Fibroblast of lung (primary cell): ENCODE measurements at regions not wholly inside any gene's neighbourhood (a gene's known extent, or its start where the extent isn't known, plus 50 kb on each side); places are given as distances from the start of the nearest gene placed in this dataset.

Experiments
- DNase-seq, 2 donors: peaks; one replicate each; pipeline versions ENCODE4 v3.0.0 to v3.0.0-alpha.2; 2010; ENCODE audit warnings: low read depth in 2 of 2
- H2AFZ ChIP-seq: 2 replicates; pipeline ENCODE4 v1.5.1; 2012; ENCODE audit warnings: low read length, control low read depth, inconsistent platforms
- H3K27ac ChIP-seq: 2 replicates; pipeline ENCODE4 v1.5.1; 2011; ENCODE audit warnings: low read length, control low read depth; ENCODE audit not compliant: insufficient read depth
- H3K27me3 ChIP-seq: 2 replicates; pipeline ENCODE4 v1.5.1; 2011; ENCODE audit warnings: mild to moderate bottlenecking, low read length; ENCODE audit not compliant: control insufficient read depth, insufficient read depth
- H3K36me3 ChIP-seq: 2 replicates; pipeline ENCODE4 v1.5.1; 2011; ENCODE audit warnings: low read length; ENCODE audit not compliant: control insufficient read depth, insufficient read depth
- H3K4me1 ChIP-seq: 2 replicates; pipeline ENCODE4 v1.5.1; 2011; ENCODE audit warnings: low read length; ENCODE audit not compliant: control insufficient read depth, insufficient read depth; ENCODE audit errors: extremely low read depth
- H3K4me2 ChIP-seq: 2 replicates; pipeline ENCODE4 v1.5.1; 2011; ENCODE audit warnings: low read length, control low read depth; ENCODE audit not compliant: insufficient read depth; ENCODE audit errors: extremely low read depth
- H3K4me3 ChIP-seq, 4 experiments: fragments of 200-600 bp in 1 of 4; sonication (generic) in 1 of 4; replicated peaks in 1 of 4; 2 replicates each; pipeline ENCODE4 v1.5.1; 2011 to 2016; ENCODE audit warnings: low read length in 4 of 4, low read depth in 3 of 4, mild to moderate bottlenecking in 3 of 4, control low read depth in 2 of 4, inconsistent platforms in 1 of 4, mixed read lengths in 1 of 4; ENCODE audit not compliant: insufficient read depth in 1 of 4; ENCODE audit errors: control extremely low read depth in 1 of 4
- H3K79me2 ChIP-seq: 2 replicates; pipeline ENCODE4 v1.5.1; 2012; ENCODE audit warnings: mild to moderate bottlenecking, low read length, inconsistent platforms; ENCODE audit not compliant: control insufficient read depth, insufficient read depth
- H3K9ac ChIP-seq: 2 replicates; pipeline ENCODE4 v1.5.1; 2011; ENCODE audit warnings: mild to moderate bottlenecking, low read length, control low read depth; ENCODE audit not compliant: insufficient read depth
- H3K9me3 ChIP-seq: 2 replicates; pipeline ENCODE4 v1.5.1; 2012; ENCODE audit warnings: low read depth, low read length; ENCODE audit not compliant: control insufficient read depth, insufficient read depth
- H4K20me1 ChIP-seq: 2 replicates; pipeline ENCODE4 v1.5.1; 2011; ENCODE audit warnings: low read length; ENCODE audit not compliant: control insufficient read depth, insufficient read depth; ENCODE audit errors: extremely low read depth
- EZH2 ChIP-seq: IDR thresholded peaks from 2 replicates; pipeline ENCODE4 v1.5.1; 2012; ENCODE audit warnings: low read length, control low read depth, mild to moderate bottlenecking; ENCODE audit errors: missing control alignments
- TF ChIP-seq, protein P1 (sequence below), 2 donors: IDR thresholded peaks in 1 of 2; conservative IDR thresholded peaks in 1 of 2; 1 replicate in 1 of 2; 2 replicates in 1 of 2; pipeline ENCODE4 v1.5.1; 2011 to 2012; ENCODE audit warnings: low read length in 2 of 2, control low read depth in 1 of 2, inconsistent platforms in 1 of 2, low read depth in 1 of 2, mild to moderate bottlenecking in 1 of 2

DNA sequence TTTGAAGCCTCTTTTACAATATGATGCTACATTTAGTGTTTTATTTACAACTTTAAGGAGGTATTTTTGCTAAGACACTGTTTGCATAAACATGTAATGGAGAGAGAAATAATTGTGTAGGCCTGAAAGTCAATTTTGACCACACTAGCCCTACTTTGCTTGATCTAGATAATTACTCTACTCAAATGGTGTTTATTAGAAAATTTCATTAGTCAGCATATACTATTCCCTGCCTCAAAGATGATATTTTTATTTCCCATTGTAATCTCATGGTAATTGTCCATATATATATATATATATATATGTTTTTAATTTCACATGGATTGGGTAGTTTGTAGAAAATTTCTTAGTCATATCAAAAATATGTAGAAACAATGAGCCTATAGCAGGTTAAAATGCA, 632.2 kb downstream of the SATB2 start:
- Histone ChIP-seq H3K4me3 (no peak overlapping the region), H2AFZ (no peak overlapping the region), H3K27ac (no peak overlapping the region), H3K36me3 (no peaks in the 10 kb centered on the region), H3K9ac (no peak overlapping the region), H4K20me1 (no peaks in the 10 kb centered on the region), H3K4me1 (no peaks in the 10 kb centered on the region), H3K4me2 (no peak overlapping the region), H3K9me3 (no peaks in the 10 kb centered on the region), H3K79me2 (no peaks in the 10 kb centered on the region), H3K27me3 (no peaks in the 10 kb centered on the region)
- DNase-seq, result no peak
- TF ChIP-seq, protein P1, sequence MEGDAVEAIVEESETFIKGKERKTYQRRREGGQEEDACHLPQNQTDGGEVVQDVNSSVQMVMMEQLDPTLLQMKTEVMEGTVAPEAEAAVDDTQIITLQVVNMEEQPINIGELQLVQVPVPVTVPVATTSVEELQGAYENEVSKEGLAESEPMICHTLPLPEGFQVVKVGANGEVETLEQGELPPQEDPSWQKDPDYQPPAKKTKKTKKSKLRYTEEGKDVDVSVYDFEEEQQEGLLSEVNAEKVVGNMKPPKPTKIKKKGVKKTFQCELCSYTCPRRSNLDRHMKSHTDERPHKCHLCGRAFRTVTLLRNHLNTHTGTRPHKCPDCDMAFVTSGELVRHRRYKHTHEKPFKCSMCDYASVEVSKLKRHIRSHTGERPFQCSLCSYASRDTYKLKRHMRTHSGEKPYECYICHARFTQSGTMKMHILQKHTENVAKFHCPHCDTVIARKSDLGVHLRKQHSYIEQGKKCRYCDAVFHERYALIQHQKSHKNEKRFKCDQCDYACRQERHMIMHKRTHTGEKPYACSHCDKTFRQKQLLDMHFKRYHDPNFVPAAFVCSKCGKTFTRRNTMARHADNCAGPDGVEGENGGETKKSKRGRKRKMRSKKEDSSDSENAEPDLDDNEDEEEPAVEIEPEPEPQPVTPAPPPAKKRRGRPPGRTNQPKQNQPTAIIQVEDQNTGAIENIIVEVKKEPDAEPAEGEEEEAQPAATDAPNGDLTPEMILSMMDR (conservative IDR thresholded peaks at IDR 0.05 in 1 of 2, IDR thresholded peaks at IDR 0.05 in 1 of 2; ENCODE audit: low read depth in 1 of 2, low read length in 2 of 2), result no peak
- TF ChIP-seq EZH2, result no peak

DNA sequence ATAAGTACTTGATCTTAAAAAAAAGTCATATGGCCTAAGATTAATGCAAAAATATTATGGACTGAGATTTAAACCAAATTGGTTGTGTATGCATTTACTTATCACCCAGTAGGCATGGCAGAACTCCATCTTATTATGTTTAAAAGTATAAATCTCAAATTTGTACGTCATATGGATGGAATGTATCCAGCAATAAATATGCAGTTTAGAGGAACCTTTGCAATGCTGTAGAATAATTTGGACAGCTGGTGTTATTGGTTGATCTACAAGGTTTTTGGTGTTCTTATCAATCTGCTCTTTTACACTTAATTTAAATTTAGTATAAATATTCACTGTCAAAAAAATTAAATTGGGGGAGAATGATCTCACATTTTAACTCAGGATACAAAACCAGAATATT, 640.2 kb downstream of the SATB2 start:
- Histone ChIP-seq H3K79me2 (no peaks in the 10 kb centered on the region), H2AFZ (no peak overlapping the region), H3K4me1 (no peaks in the 10 kb centered on the region), H3K9me3 (no peaks in the 10 kb centered on the region), H3K4me2 (no peak overlapping the region), H3K27ac (no peak overlapping the region), H3K9ac (no peak overlapping the region), H3K4me3 (no peak overlapping the region), H4K20me1 (no peaks in the 10 kb centered on the region), H3K36me3 (no peaks in the 10 kb centered on the region), H3K27me3 (no peaks in the 10 kb centered on the region)
- no peak for DNase-seq
- no peak for TF ChIP-seq EZH2
- TF ChIP-seq, protein P1 (conservative IDR thresholded peaks at IDR 0.05 in 1 of 2, IDR thresholded peaks at IDR 0.05 in 1 of 2; ENCODE audit: low read depth in 1 of 2, low read length in 2 of 2), result no peak

DNA sequence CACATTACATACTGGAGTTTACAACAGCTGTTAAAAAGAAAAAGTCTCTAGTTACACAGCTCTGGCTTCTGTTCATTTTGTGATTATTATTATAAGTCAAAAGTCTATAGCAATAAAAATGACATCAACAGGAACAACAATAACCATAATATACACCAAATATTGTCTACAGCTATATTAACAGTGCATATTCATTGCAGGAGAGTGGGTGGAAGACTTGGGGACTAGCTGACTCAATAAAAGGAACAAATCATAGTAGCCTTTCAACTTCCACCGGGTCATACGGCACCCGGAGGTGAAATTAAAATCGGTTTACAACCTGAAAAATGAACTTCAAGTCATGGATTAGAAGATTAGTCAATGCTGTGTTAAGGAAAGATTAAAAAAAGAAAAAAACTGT, 642.1 kb downstream of the SATB2 start:
- H3K4me1 ChIP-seq, result no peaks in the 10 kb centered on the region
- H3K9ac ChIP-seq, result no peak overlapping the region

More for the DNA sequence above, 642.1 kb downstream of the SATB2 start:
- TF ChIP-seq, protein P1 (conservative IDR thresholded peaks at IDR 0.05 in 1 of 2, IDR thresholded peaks at IDR 0.05 in 1 of 2; ENCODE audit: low read depth in 1 of 2, low read length in 2 of 2), result no peak
- no peak for TF ChIP-seq EZH2
- Histone ChIP-seq H3K4me3 (no peak overlapping the region), H3K4me2 (no peak overlapping the region), H3K27me3 (no peaks in the 10 kb centered on the region), H4K20me1 (no peaks in the 10 kb centered on the region), H3K9me3 (no peaks in the 10 kb centered on the region), H3K79me2 (no peaks in the 10 kb centered on the region), H3K27ac (no peak overlapping the region), H3K36me3 (no peaks in the 10 kb centered on the region), H2AFZ (no peak overlapping the region)
- DNase-seq, result no peak
